NCI-H774 (cell line): ENCODE measurements at regions not wholly inside any gene's neighbourhood (a gene's known extent, or its start where the extent isn't known, plus 50 kb on each side); places are given as distances from the start of the nearest gene placed in this dataset.
"Not testable (repeated sequence)": the region's sequence is repeated elsewhere in the genome, so short reads cannot be mapped to it uniquely, and the experiment has no call there.

Experiments used
- DNase-seq: peaks from one replicate; lab custom pipeline; 2025; lab: John Stamatoyannopoulos, UW

- no peak for DNase-seq
These were observed 250.2 kb downstream of the NUF2 start for GRCh38 chr1:163571950-163572349.

DNA sequence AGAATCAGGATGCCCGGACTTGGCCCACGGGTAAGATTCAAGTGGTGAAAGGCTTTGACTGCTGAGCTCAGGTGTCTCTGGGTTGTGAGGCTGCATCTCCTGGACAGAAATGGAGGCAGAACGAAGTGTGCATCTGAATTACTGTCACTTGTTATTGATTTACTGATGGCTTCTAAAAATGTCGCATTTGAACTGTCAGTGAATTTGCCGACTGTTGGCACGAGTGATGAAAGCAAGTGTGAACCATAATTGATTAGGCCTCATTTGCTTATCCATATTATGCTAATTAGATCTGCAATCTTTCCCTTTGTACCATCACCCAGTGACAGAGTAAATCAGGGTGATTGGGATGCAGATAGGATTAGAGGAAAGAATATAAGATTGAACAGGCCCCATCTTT, 252.4 kb downstream of the NUF2 start:
- no peak for DNase-seq

GRCh38 chr1:163580926-163581325, 259.2 kb downstream of the NUF2 start:
- DNase-seq = no peak

DNA sequence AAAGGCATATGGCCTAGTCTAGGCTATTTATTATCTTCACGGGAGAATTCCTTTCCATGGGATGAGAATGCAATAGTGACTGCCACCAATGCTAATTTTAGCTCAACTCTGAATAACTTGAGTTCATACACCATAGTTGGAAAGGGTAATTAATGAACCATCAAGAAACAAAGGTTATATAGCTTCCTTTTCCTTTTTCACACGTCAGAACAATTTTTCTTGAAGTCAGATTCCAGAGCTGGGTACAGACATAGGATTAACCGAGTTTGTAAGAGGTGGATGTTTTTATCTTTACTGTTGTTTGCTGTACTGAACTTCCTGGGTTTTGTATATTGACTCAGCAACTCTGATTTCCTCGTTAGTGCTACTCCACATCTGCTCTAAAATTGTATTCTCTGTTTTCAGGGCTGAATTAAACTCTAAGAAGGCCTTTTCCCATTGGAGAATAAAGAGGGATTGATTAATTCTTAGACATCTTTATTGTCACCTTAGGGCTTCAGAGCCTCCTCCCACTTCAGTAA, 262.0 kb downstream of the NUF2 start:
- DNase-seq = no peak

GRCh38 chr1:163585796-163586195, 264.0 kb downstream of the NUF2 start:
- DNase-seq = peak; percentile 10

- no peak for DNase-seq
These were observed 267.0 kb downstream of the NUF2 start for GRCh38 chr1:163588796-163589195.

GRCh38 chr1:163589735-163590134, 268.0 kb downstream of the NUF2 start:
- DNase-seq = no peak

DNA sequence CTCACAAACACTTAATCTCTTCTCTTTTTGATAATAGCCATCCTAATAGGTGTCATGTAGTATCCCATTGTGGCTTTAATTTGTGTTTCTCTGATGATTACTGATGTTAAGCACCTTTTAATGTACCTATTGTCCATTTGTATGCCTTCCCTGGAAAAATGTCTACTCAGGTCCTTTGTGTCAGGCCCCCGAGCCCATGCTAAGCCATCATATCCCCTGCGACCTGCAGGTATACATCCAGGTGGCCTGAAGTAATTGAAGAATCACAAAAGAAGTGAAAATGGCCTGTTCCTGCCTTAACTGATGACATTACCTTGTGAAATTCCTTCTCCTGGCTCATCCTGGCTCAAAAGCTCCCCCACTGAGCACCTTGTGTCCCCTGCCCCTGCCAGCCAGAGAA, 269.4 kb downstream of the NUF2 start:
- DNase-seq = not testable (repeated sequence)

- DNase-seq = not testable (repeated sequence)
These were observed 270.9 kb downstream of the NUF2 start for GRCh38 chr1:163592623-163593022.

DNA sequence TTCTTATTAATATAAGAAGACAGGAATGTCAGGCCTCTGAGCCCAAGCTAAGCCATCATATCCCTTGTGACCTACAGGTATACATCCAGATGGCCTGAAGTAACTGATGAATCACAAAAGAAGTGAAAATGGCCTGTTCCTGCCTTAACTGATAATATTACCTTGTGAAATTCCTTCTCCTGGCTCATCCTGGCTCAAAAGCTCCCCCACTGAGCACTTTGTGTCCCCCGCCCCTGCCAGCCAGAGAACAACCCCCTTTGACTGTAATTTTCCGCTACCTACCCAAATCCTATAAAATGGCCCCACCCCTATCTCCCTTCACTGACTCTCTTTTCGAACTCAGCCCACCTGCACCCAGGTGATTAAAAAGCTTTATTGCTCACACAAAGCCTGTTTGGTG, 274.4 kb downstream of the NUF2 start:
- DNase-seq = not testable (repeated sequence)

DNA sequence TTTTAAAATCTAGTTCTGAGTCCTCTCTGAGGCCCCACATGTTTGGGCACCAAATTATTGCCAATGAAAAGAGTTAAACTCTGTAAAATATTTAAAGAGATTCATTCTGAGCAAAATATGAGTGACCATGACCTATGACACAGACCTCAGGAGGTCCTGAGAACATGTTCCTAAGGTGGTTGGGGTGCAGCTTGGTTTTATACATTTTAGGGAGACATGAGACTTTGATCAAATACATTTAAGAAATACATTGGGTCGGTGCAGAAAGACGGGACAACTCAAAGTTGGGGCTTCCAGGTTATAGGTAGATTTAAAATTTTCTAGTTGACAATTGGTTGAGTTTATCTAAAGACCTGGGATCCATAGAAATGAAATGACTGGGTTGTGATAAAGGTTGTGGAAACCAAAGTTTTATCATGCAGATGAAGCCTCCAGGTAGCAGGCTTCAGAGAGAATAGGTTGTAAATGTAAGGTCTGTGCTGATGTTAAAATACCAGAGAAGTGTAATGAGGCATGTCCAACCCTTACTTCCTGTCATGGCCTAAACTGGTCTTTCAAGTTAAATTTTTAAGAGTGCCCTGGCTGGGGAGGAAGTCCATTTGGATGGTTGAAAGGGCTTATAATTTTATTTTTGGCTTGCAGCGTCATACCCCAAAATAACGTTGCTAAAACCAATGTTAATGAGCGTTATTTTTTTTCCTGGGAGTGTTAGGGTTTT, 274.9 kb downstream of the NUF2 start:
- DNase-seq = no peak

DNA sequence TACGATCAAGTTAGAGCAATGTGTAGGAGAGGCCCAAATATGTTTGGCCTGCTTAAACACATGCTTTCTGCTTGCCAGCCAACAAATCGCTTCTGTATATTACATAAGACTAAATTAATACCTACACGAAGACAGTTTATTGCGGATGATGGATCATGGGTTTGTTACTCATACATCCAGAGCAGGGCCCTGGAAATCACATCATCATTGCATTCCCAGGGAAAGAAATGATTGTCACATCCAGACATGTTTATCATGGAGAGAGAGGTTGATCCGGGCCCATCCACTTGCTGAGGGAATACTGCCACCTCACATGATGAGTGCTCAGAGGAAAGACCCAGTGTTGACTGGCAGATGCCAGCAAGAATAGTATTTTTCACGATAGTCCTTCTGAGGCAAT, 282.6 kb downstream of the NUF2 start:
- DNase-seq = no peak

DNA sequence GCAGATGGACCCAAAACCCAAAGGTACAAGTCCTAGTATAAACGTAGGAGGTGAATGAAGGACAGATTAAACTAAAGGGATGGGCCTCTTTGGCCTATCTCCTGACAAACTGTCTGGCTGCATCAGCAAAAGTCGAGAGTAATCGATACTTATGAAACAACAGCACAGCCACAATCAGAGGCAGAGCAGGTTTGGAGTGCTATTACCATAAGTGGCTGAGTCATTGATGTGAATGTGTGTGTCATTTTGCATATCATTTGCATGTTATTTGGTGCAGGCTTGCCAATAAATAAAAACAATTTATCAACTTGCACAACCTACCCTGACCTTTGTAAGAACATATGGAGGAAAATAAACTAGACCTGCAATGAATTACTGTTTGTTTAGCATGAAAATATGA, 283.1 kb downstream of the NUF2 start:
- no peak for DNase-seq

- DNase-seq = no peak
These were observed 287.2 kb downstream of the NUF2 start for GRCh38 chr1:163608979-163609378.

- no peak for DNase-seq
These were observed 288.1 kb downstream of the NUF2 start for GRCh38 chr1:163609858-163610257.

GRCh38 chr1:163610486-163610885, 288.7 kb downstream of the NUF2 start:
- no peak for DNase-seq

DNA sequence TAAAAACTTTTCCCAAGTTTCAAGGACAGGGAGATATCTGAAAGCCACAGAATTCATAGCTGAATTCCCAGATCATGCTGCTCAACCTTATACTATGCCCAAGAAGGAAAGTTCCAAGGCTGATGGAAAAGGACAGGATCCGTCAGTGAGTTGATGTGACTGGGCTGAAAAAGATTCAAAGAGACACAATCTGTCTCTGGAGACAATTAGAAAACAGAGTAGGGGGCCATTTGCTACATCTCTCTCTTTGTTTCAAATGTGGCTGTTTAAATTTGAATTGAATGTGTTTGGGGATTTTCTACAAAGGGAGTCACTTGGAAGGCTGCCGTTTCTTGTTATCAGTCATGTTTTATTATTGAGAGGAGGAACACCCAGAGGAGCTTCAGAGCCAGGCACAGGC, 292.6 kb downstream of the NUF2 start:
- no peak for DNase-seq

DNA sequence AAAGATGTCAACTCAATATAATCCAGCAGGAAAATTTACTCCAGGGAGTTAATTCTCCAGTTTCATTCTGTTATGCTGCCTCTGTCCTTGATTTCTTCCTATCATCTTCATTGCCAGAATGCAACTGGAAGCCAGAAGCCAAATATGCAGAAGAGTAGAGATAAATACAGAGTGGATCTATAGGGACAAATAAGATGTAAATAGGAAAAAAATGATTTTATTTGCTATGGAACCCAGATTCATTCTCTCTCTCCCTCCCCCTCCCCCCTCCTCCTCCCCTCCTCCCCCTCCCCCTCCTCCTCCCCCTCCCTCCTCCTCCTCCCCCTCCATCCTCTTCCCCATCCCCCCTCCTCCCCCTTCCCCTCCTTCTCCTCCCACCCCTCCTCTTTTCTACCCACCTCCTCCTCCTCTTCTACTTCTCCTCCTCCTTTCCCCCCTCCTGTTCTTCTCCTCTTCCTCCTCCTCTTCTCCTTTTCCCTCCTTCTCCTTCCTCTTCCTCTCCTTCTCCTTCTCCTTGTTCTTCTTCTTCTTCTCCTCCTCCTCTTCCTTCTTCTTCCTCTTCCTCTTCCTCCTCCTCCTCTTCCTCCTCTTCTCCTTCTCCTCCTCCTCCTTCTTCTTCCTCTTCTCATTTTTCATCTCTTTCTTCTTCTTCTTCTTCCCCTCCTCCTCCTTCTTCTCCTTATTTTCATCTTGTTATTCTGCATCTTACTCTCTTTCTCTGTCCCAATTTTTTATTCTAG, 306.4 kb downstream of the NUF2 start:
- no peak for DNase-seq

GRCh38 chr1:163632269-163632668, 310.5 kb downstream of the NUF2 start:
- no peak for DNase-seq

GRCh38 chr1:163633366-163633765, 311.6 kb downstream of the NUF2 start:
- DNase-seq = no peak

DNA sequence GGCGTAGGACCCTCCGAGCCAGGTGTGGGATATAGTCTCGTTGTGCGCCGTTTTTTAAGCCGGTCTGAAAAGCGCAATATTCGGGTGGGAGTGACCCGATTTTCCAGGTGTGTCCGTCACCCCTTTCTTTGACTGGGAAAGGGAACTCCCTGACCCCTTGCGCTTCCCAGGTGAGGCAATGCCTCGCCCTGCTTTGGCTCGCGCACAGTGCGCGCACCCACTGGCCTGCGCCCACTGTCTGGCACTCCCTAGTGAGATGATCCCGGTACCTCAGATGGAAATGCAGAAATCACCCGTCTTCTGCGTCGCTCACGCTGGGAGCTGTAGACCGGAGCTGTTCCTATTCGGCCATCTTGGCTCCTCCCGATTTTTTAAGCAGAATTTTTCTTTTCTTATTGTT, 323.9 kb downstream of the NUF2 start:
- not testable (repeated sequence) for DNase-seq

- DNase-seq = no peak
These were observed 328.9 kb downstream of the NUF2 start for GRCh38 chr1:163650624-163651023.

GRCh38 chr1:163652441-163652840, 330.7 kb downstream of the NUF2 start:
- DNase-seq = no peak
